ENCODE measurements at regions not wholly inside any gene's neighbourhood (a gene's known extent, or its start where the extent isn't known, plus 50 kb on each side); places are given as distances from the start of the nearest gene placed in this dataset.
"Not testable (repeated sequence)": the region's sequence is repeated elsewhere in the genome, so short reads cannot be mapped to it uniquely, and the experiment has no call there.

DNA sequence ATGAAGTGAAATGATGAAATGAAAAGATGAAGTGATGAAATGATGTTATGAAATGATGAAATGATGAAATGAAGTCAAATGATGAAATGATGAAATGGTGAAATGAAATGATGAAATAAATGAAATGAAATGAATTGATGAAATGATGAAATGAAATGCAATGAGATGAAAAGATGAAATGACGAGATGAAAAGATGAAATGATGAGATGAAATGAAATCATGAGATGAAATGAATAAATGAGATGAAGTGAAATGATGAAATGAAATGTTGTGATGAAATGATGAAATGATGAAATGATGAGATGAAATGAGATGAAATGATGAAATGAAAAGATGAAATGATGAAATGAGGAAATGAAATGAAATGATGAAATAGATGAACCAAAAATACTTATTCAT lies 315.3 kb downstream of the TP53TG3F start:
- TF ChIP-seq, protein P1, sequence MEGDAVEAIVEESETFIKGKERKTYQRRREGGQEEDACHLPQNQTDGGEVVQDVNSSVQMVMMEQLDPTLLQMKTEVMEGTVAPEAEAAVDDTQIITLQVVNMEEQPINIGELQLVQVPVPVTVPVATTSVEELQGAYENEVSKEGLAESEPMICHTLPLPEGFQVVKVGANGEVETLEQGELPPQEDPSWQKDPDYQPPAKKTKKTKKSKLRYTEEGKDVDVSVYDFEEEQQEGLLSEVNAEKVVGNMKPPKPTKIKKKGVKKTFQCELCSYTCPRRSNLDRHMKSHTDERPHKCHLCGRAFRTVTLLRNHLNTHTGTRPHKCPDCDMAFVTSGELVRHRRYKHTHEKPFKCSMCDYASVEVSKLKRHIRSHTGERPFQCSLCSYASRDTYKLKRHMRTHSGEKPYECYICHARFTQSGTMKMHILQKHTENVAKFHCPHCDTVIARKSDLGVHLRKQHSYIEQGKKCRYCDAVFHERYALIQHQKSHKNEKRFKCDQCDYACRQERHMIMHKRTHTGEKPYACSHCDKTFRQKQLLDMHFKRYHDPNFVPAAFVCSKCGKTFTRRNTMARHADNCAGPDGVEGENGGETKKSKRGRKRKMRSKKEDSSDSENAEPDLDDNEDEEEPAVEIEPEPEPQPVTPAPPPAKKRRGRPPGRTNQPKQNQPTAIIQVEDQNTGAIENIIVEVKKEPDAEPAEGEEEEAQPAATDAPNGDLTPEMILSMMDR (IDR thresholded peaks at IDR 0.05): not testable (repeated sequence)
- TF ChIP-seq POLR2A (IDR thresholded peaks at IDR 0.05): not testable (repeated sequence)

Measured in heart left ventricle (tissue), 13 donors.